IgD-negative memory B cell (primary cell): ENCODE measurements at regions not wholly inside any gene's neighbourhood (a gene's known extent, or its start where the extent isn't known, plus 50 kb on each side); places are given as distances from the start of the nearest gene placed in this dataset.
A peak's percentile ranks its signal among the peaks of the same experiment; 100 is the strongest.

ENCODE experiments used
- H3K27ac Mint-ChIP-seq, 3 donors: one replicate each; pipeline ENCODE4 v1.8.0; 2020 to 2022; ENCODE audit warnings: mild to moderate bottlenecking in 3 of 3, mixed read lengths in 3 of 3, moderate library complexity in 1 of 3
- H3K27me3 Mint-ChIP-seq: one replicate; pipeline ENCODE4 v1.8.0; 2021; ENCODE audit warnings: mixed read lengths
- H3K36me3 Mint-ChIP-seq: one replicate; pipeline ENCODE4 v1.8.0; 2020; ENCODE audit warnings: mild to moderate bottlenecking, mixed read lengths
- H3K4me1 Mint-ChIP-seq, 3 donors: one replicate each; pipeline ENCODE4 v1.8.0; 2020 to 2022; ENCODE audit warnings: mixed read lengths in 3 of 3, mild to moderate bottlenecking in 1 of 3
- H3K4me3 Mint-ChIP-seq, 4 donors: one replicate each; pipeline ENCODE4 v1.8.0; 2020 to 2022; ENCODE audit warnings: mild to moderate bottlenecking in 4 of 4, mixed read lengths in 4 of 4, moderate library complexity in 3 of 4
- H3K9me3 Mint-ChIP-seq, 3 donors: one replicate each; pipeline ENCODE4 v1.8.0; 2020 to 2021; ENCODE audit warnings: mixed read lengths in 3 of 3, mild to moderate bottlenecking in 1 of 3

GRCh38 chr16:54398986-54399385 is 112.4 kb upstream of the IRX3 start:
- H3K27ac Mint-ChIP-seq = no peak overlapping the region
- H3K4me3 Mint-ChIP-seq = no peak overlapping the region
- no peaks in the 10 kb centered on the region for H3K4me1 Mint-ChIP-seq
- H3K9me3 Mint-ChIP-seq = peaks cover 0 to 7% (median 0%) of the 10 kb centered on the region in 3 donors
- no peaks in the 10 kb centered on the region for H3K27me3 Mint-ChIP-seq
- no peaks in the 10 kb centered on the region for H3K36me3 Mint-ChIP-seq

GRCh38 chr16:54397838-54398237 is 111.3 kb upstream of the IRX3 start:
- H3K36me3 Mint-ChIP-seq = no peaks in the 10 kb centered on the region
- no peak overlapping the region for H3K4me3 Mint-ChIP-seq
- H3K27me3 Mint-ChIP-seq = no peaks in the 10 kb centered on the region

DNA sequence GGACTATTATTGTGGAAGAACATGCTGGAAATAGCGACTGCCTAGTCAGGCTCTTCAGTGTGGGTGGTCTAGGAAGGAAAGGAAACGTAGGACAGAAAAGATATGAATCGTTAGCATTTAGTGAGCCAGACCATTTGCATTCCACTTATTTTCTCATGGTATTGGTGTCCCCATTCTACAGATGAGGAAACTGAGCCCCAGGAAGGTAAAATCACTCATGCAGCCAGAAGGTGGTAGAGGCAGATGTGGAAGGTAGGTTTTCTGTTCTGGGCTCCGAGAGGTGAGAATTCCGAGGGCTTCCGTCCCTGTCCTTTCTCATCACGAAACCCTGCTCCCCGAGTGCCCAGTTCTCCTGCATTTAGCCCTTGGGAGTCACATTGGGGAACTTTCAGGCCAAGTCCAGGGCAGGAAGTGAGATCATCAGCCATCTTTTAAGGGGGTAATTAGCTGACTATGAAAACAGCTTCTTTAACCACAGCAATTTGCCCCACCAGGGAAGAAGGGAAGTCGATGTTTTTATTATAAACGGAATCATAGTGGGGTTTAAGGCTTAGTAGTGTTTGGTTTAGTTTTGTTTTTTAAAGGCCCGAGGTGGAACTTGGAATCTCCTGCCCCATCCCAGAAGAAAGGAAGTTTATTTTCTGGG is 110.7 kb upstream of the IRX3 start:
- Mint-ChIP-seq H3K9me3 (peaks cover 0 to 10% (median 0%) of the 10 kb centered on the region in 3 donors), H3K36me3 (no peaks in the 10 kb centered on the region), H3K4me3 (no peak overlapping the region), H3K27me3 (no peaks in the 10 kb centered on the region), H3K27ac (no peak overlapping the region), H3K4me1 (no peaks in the 10 kb centered on the region)

More at GRCh38 chr16:54397838-54398237, 111.3 kb upstream of the IRX3 start:
- Mint-ChIP-seq H3K9me3 (peaks cover 0 to 10% (median 0%) of the 10 kb centered on the region in 3 donors), H3K4me1 (no peaks in the 10 kb centered on the region), H3K27ac (no peak overlapping the region)

- Mint-ChIP-seq H3K4me1 (no peaks in the 10 kb centered on the region), H3K36me3 (no peaks in the 10 kb centered on the region), H3K27ac (no peak overlapping the region), H3K4me3 (no peak overlapping the region), H3K27me3 (no peaks in the 10 kb centered on the region), H3K9me3 (peaks cover 0 to 6% (median 0%) of the 10 kb centered on the region in 3 donors)
These were observed 103.4 kb upstream of the IRX3 start for GRCh38 chr16:54389836-54390494.

DNA sequence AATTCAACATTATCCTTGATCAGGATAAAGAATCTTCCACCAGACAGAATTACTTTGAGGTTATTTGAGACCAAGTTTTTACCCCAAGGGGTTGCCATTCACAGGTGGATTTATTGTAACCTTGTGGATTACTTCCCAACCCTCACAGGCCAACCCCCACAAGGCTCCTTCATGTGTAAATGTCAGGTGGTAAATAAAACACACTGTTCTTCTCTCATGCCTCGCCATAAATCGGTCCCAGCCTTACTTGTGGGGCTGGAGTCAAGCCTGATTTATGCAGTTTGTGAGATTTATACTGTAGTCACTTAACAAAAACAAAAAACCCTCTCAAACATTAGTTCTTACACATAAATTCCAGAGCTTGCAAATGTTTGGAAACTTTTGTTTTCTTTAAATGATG is 98.6 kb upstream of the IRX3 start:
- peaks cover 2% of the 10 kb centered on the region for H3K36me3 Mint-ChIP-seq
- peaks cover 0 to 17% (median 8%) of the 10 kb centered on the region in 3 donors for H3K9me3 Mint-ChIP-seq
- H3K27ac Mint-ChIP-seq = no peak overlapping the region
- H3K4me3 Mint-ChIP-seq = no peak overlapping the region
- no peaks in the 10 kb centered on the region for H3K4me1 Mint-ChIP-seq
- H3K27me3 Mint-ChIP-seq = no peaks in the 10 kb centered on the region

- Mint-ChIP-seq H3K27me3 (no peaks in the 10 kb centered on the region), H3K36me3 (peaks cover 2% of the 10 kb centered on the region), H3K4me3 (no peak overlapping the region), H3K27ac (no peak overlapping the region), H3K9me3 (peaks cover 0 to 21% (median 14%) of the 10 kb centered on the region in 3 donors), H3K4me1 (no peaks in the 10 kb centered on the region)
These were observed 95.2 kb upstream of the IRX3 start for GRCh38 chr16:54381601-54382313.

DNA sequence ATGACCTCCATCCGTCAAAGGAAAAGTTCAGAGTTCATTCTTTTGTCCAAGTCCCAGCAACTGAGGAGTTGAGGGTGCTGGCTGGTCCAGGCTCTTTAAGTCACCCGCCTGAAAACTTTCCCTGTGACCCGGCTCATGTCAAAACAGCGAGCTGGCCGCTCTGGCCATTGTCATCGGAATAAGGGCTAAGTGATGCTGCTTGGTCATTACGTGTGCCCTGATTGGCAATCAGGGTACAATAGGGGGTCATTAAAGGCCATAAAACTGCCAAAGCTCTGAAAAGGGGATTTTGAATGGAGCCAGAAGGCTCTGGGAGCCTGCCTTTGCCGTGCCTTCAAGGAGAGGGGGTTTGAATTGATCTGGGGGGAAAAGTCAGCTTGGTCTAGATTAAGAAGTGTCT is 88.5 kb upstream of the IRX3 start:
- Mint-ChIP-seq H3K9me3 (peaks cover 0 to 9% (median 4%) of the 10 kb centered on the region in 3 donors), H3K27ac (no peak overlapping the region), H3K4me1 (no peaks in the 10 kb centered on the region), H3K27me3 (peaks cover 20% of the 10 kb centered on the region), H3K36me3 (no peaks in the 10 kb centered on the region), H3K4me3 (peak overlapping the region in 1 of 4 donors; percentile 54)

DNA sequence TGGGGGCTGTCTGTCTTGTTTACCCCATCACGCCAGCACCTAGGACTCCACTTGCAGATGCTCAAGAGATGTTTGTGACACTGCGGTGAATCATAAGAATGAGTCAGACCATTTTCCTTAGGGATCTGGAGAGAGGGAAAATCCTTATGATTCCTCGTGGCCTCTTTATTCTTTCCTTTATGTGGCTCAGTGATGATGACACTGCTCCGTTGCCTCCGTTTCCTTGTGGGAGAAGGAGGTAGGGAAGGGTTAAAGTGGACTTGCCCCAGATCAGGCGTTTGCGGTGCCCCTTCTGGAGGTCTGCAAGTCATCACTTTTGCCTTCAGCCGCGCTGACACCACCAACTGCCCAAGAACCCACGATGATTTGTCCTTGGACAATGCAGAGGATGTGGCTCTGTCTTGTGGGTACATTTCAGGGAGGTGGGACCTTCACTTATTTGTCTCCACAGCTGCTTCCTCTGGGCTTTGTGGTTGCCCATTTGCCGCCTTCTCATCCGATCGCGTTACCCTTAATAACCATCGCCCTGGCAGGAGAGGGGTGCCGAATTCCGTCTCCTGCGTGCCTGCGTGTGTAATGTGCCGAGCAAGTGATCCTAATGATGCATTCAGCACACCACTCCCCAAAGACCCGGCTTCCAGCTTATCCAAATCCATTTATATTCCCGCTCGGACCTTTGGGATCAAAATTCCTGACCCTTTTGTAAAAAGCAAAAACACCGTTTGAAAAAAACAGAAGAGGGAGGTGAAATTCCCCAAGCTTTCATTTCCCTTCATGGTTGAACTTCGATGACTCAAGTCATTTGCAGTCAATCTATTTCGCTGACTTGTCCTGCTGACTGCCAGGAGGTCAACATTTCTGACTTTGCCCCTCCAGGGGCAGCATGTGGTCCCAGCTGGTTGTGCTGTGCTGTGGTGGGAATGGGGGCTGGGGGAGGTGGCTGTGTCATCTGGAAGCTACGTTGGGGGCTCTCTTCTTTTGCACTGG is 87.2 kb upstream of the IRX3 start:
- Mint-ChIP-seq H3K4me3 (no peak overlapping the region), H3K4me1 (no peaks in the 10 kb centered on the region), H3K27me3 (peaks cover 20% of the 10 kb centered on the region), H3K9me3 (peaks cover 0 to 5% (median 4%) of the 10 kb centered on the region in 3 donors), H3K36me3 (no peaks in the 10 kb centered on the region), H3K27ac (no peak overlapping the region)

GRCh38 chr16:54370278-54371040 is 83.9 kb upstream of the IRX3 start:
- H3K27me3 Mint-ChIP-seq = peaks cover 20% of the 10 kb centered on the region
- H3K27ac Mint-ChIP-seq = no peak overlapping the region
- peaks cover 0 to 5% (median 0%) of the 10 kb centered on the region in 3 donors for H3K9me3 Mint-ChIP-seq
- H3K4me1 Mint-ChIP-seq = no peaks in the 10 kb centered on the region
- no peak overlapping the region for H3K4me3 Mint-ChIP-seq
- H3K36me3 Mint-ChIP-seq = no peaks in the 10 kb centered on the region

DNA sequence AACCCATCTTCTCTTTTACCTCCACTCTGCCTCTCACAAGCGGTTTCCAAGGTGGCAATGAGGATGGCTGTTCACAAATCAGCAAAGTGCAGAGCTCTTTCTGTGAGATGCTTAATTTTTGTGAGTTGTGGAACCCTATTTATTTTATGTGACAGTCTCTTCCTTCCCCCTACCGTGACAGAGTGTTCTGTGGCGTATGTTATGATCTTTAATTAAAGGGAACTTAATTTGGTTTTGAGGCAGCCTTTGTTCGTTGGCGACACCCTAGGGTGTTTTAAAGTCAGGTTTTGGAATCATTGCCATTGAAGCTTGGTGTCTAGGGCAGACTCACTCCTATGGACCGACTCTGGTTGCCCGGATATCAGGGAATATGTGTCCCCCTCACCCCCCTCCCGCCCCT is 83.3 kb upstream of the IRX3 start:
- peaks cover 20% of the 10 kb centered on the region for H3K27me3 Mint-ChIP-seq
- H3K36me3 Mint-ChIP-seq = no peaks in the 10 kb centered on the region
- peak overlapping the region in 1 of 4 donors; percentile 28 for H3K4me3 Mint-ChIP-seq
- no peaks in the 10 kb centered on the region for H3K4me1 Mint-ChIP-seq
- peaks cover 0 to 5% (median 0%) of the 10 kb centered on the region in 3 donors for H3K9me3 Mint-ChIP-seq
- no peak overlapping the region for H3K27ac Mint-ChIP-seq

- Mint-ChIP-seq H3K27me3 (peaks cover 7% of the 10 kb centered on the region), H3K27ac (no peak overlapping the region), H3K4me1 (no peaks in the 10 kb centered on the region)
These were observed 80.4 kb upstream of the IRX3 start for GRCh38 chr16:54366943-54367342.

DNA sequence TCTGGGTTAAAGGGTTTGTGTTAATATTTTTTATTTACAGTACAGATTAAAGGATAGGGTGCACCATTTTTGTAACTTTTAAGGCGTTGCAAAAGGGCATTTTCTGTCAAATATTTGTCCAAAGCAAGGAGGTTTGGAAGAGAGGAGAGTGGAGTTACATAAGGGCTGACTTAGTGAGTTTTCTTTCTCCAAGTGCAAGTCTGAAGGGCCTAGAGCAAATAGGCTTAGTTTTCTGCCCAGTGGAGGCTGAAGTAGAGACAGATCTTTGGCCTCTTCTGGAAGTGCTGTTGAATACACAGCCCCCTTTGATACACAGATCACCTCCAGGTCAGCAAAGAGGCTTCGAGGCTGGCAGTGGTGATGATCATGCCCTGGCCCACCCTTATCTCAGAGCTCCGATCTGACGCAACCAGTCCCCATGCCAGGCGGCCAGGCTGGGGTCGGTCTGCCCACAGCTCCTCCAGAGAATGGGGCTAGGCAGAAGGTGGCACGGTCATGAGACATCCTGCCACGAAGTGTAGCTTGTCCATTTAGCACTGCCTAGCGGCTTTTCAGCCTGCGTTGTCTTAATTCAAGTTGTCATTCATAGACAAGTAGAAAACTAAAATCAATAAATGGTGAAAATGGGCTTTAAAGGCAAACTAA is 79.5 kb upstream of the IRX3 start:
- H3K27me3 Mint-ChIP-seq = peaks cover 8% of the 10 kb centered on the region
- no peak overlapping the region for H3K27ac Mint-ChIP-seq
- H3K4me3 Mint-ChIP-seq = no peak overlapping the region

More at GRCh38 chr16:54366943-54367342, 80.4 kb upstream of the IRX3 start:
- Mint-ChIP-seq H3K9me3 (peaks cover 0 to 5% (median 0%) of the 10 kb centered on the region in 3 donors), H3K36me3 (no peaks in the 10 kb centered on the region), H3K4me3 (no peak overlapping the region)

GRCh38 chr16:54363766-54364165 is 77.2 kb upstream of the IRX3 start:
- Mint-ChIP-seq H3K27ac (no peak overlapping the region), H3K27me3 (peaks cover 3% of the 10 kb centered on the region), H3K9me3 (peaks cover 0 to 2% (median 0%) of the 10 kb centered on the region in 3 donors), H3K4me3 (peak overlapping the region in 1 of 4 donors; percentile 45), H3K36me3 (no peaks in the 10 kb centered on the region), H3K4me1 (no peaks in the 10 kb centered on the region)

More for the DNA sequence above, 79.5 kb upstream of the IRX3 start:
- Mint-ChIP-seq H3K36me3 (no peaks in the 10 kb centered on the region), H3K4me1 (no peaks in the 10 kb centered on the region), H3K9me3 (peaks cover 0 to 2% (median 0%) of the 10 kb centered on the region in 3 donors)
